A549 (cell line): ENCODE measurements at regions not wholly inside any gene's neighbourhood (a gene's known extent, or its start where the extent isn't known, plus 50 kb on each side); places are given as distances from the start of the nearest gene placed in this dataset.

ENCODE experiments used
- ATAC-seq, 2 experiments: fragments of 200-7000 bp in 1 of 2; fragments of >200 bp in 1 of 2; cut with Nextera tagmentation in 1 of 2; cut with Tn5 transposase in 1 of 2; 3 replicates each; pipeline versions ENCODE4 v1.8.0 to v1.9.1; 2018 to 2020; ENCODE audit warnings: mild to moderate bottlenecking in 1 of 2, moderate library complexity in 1 of 2
- CTCF ChIA-PET: fragments of 300-600 bp; sonication (Branson Sonifier 250); formaldehyde crosslinking; extraction: SDS; loops from one replicate; lab custom pipeline; 2021; ENCODE audit warnings: antibody characterized with exemption, inconsistent platforms; lab: Yijun Ruan, JAX
- POLR2A ChIA-PET: fragments of 350-600 bp; formaldehyde crosslinking; extraction: SDS; loops from one replicate; lab custom pipeline; 2021; ENCODE audit warnings: antibody characterized with exemption, inconsistent platforms; lab: Yijun Ruan, JAX
- DNase-seq, 2 experiments: peaks; one replicate each; pipeline versions ENCODE4 v3.0.0 to v3.0.0-alpha.2; 2011 to 2016; ENCODE audit warnings: low read depth in 1 of 2, low spot score in 1 of 2
- FAIRE-seq: peaks from 2 replicates; lab custom pipeline; 2011; peaks lifted over from hg19 to GRCh38; lab: Jason Lieb, UNC
- H3K27ac ChIP-seq, 2 experiments: fragments of >200 bp; sonication (Bioruptor Twin); formaldehyde crosslinking; 3 replicates each; pipeline ENCODE4 v1.5.1; 2016 to 2017
- H3K4me1 ChIP-seq: fragments of >200 bp; sonication (Bioruptor Twin); formaldehyde crosslinking; 3 replicates; pipeline ENCODE4 v1.6.1; 2016
- H3K4me2 ChIP-seq: fragments of >200 bp; sonication (Bioruptor Twin); formaldehyde crosslinking; 3 replicates; pipeline ENCODE4 v1.6.1; 2016
- H3K4me3 ChIP-seq: fragments of >200 bp; sonication (Bioruptor Twin); formaldehyde crosslinking; 3 replicates; pipeline ENCODE4 v1.5.1; 2016
- H3K9me3 ChIP-seq: fragments of >200 bp; sonication (Bioruptor Twin); formaldehyde crosslinking; 3 replicates; pipeline ENCODE4 v1.6.1; 2016
- CBX8 ChIP-seq: fragments of 200-600 bp; sonication (generic); IDR thresholded peaks from 2 replicates; pipeline ENCODE4 v1.6.1; 2016
- CTCF ChIP-seq: fragments of >200 bp; sonication (Bioruptor Twin); formaldehyde crosslinking; IDR thresholded peaks from 3 replicates; pipeline ENCODE4 v1.5.1; 2016
- EP300 ChIP-seq, 2 experiments: fragments of >200 bp; sonication (Bioruptor Twin); formaldehyde crosslinking; IDR thresholded peaks; 2 replicates in 1 of 2; 3 replicates in 1 of 2; pipeline ENCODE4 v1.6.1; 2016 to 2017
- FOXS1 ChIP-seq: fragments of 250-450 bp; sonication (Bioruptor Pico); IDR thresholded peaks from 2 replicates; pipeline ENCODE4 v1.5.0; 2020; ENCODE audit warnings: mild to moderate bottlenecking, moderate library complexity
- HEYL ChIP-seq: fragments of 250-450 bp; sonication (Bioruptor Pico); IDR thresholded peaks from 2 replicates; pipeline ENCODE4 v1.8.0; 2021; ENCODE audit warnings: mild to moderate bottlenecking, moderate library complexity
- JUN ChIP-seq, 2 experiments: fragments of >200 bp; sonication (Bioruptor Twin); formaldehyde crosslinking; IDR thresholded peaks; 2 replicates in 1 of 2; 3 replicates in 1 of 2; pipeline ENCODE4 v1.6.1; 2016 to 2017
- NPAS2 ChIP-seq: fragments of 250-450 bp; sonication (Bioruptor Pico); IDR thresholded peaks from 2 replicates; pipeline ENCODE4 v1.8.0; 2022; ENCODE audit warnings: mild to moderate bottlenecking, moderate library complexity, borderline replicate concordance
- NR3C1 ChIP-seq: fragments of >200 bp; sonication (Bioruptor Twin); formaldehyde crosslinking; IDR thresholded peaks from 3 replicates; pipeline ENCODE4 v1.6.1; 2017
- PHF8 ChIP-seq: fragments of 200-600 bp; sonication (generic); IDR thresholded peaks from 2 replicates; pipeline ENCODE4 v1.6.1; 2016; ENCODE audit warnings: low read depth, mild to moderate bottlenecking, antibody characterized with exemption, moderate library complexity, borderline replicate concordance
- RCOR1 ChIP-seq: fragments of 150-350 bp; IDR thresholded peaks from 2 replicates; pipeline ENCODE4 v1.6.1; 2014; ENCODE audit warnings: antibody characterized with exemption, low read length, low read depth
- RNF2 ChIP-seq: fragments of 200-600 bp; sonication (generic); IDR thresholded peaks from 2 replicates; pipeline ENCODE4 v1.6.1; 2016; ENCODE audit warnings: low read depth, mild to moderate bottlenecking, antibody characterized with exemption, moderate library complexity, borderline replicate concordance
- ZC3H11A ChIP-seq: fragments of 450-650 bp; IDR thresholded peaks from 2 replicates; pipeline ENCODE4 v1.6.1; 2014; ENCODE audit warnings: antibody characterized with exemption, mild to moderate bottlenecking
- ZFP36 ChIP-seq: fragments of 450-650 bp; IDR thresholded peaks from 2 replicates; pipeline ENCODE4 v1.6.1; 2014; ENCODE audit warnings: borderline replicate concordance; ENCODE audit not compliant: partially characterized antibody
- ZNF302 ChIP-seq: fragments of 250-450 bp; sonication (Bioruptor Pico); IDR thresholded peaks from 2 replicates; pipeline ENCODE4 v1.9.0; 2021; ENCODE audit warnings: inconsistent platforms, mild to moderate bottlenecking, moderate library complexity
- ZSCAN20 ChIP-seq: fragments of 250-450 bp; sonication (Bioruptor Pico); IDR thresholded peaks from 2 replicates; pipeline ENCODE4 v1.8.0; 2022; ENCODE audit warnings: mild to moderate bottlenecking, moderate library complexity
- WGBS: methylation state at CpG from one replicate; pipeline ENCODE4 v1.1.6; 2017; ENCODE audit errors: missing lambda C conversion rate; 5-methylcytosine and 5-hydroxymethylcytosine counted together
- TF ChIP-seq, protein P1 (sequence below): fragments of 150-350 bp; IDR thresholded peaks from 2 replicates; pipeline ENCODE4 v1.6.1; 2014; ENCODE audit warnings: low read depth, mild to moderate bottlenecking, low read length
- TF ChIP-seq, protein P2 (sequence below): fragments of 200-600 bp; sonication (generic); IDR thresholded peaks from 2 replicates; pipeline ENCODE4 v1.6.1; 2016; ENCODE audit warnings: antibody characterized with exemption, mild to moderate bottlenecking, moderate library complexity
- TF ChIP-seq, protein P3 (sequence below): fragments of 450-650 bp; IDR thresholded peaks from 2 replicates; pipeline ENCODE4 v1.6.1; 2014; ENCODE audit warnings: antibody characterized with exemption
- TF ChIP-seq, protein P4 (sequence below): IDR thresholded peaks from 2 replicates; pipeline ENCODE4 v1.6.1; 2012
- TF ChIP-seq, protein P5 (sequence below): fragments of >200 bp; sonication (Bioruptor Twin); formaldehyde crosslinking; IDR thresholded peaks from 2 replicates; pipeline ENCODE4 v1.6.1; 2016

DNA sequence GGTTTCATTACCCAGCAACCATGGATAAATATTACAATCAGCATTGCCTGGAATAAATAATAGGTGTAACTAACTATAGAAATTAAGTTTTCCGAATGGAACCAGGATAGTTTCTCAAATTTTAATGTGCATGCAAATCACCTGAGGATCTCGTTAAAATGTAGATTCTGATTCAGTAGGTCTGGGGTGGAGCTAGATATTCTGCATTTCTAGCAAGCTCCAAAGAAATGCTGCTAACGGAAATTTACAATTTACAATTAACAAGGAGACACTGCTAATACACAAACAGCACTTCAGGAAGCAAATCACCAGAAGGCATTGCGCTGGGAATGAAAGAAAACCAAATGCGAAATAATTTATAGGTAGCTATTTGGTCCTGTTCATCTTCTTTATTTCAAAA, 597.5 kb upstream of the KLF12 start (continued):
- TF ChIP-seq CTCF (no peak), JUN (IDR thresholded peaks at IDR 0.05) (no peak)
- TF ChIP-seq, protein P1, sequence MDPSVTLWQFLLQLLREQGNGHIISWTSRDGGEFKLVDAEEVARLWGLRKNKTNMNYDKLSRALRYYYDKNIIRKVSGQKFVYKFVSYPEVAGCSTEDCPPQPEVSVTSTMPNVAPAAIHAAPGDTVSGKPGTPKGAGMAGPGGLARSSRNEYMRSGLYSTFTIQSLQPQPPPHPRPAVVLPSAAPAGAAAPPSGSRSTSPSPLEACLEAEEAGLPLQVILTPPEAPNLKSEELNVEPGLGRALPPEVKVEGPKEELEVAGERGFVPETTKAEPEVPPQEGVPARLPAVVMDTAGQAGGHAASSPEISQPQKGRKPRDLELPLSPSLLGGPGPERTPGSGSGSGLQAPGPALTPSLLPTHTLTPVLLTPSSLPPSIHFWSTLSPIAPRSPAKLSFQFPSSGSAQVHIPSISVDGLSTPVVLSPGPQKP, result no peak

GRCh38 chr13:74730556-74731331, 596.5 kb upstream of the KLF12 start:
- CTCF ChIA-PET, result no interaction called here
- 78% methylated on average over 9 of the region's 9 CpGs for WGBS

More at GRCh38 chr13:74730556-74731331, 596.5 kb upstream of the KLF12 start:
- H3K4me2 ChIP-seq, result no peak overlapping the region
- FAIRE-seq, result no peak
- H3K4me3 ChIP-seq, result no peak overlapping the region
- no peaks in the 10 kb centered on the region for H3K4me1 ChIP-seq
- ATAC-seq, result no peak
- H3K9me3 ChIP-seq, result no peaks in the 10 kb centered on the region
- H3K27ac ChIP-seq, result no peak overlapping the region
- POLR2A ChIA-PET, result no interaction called here
- no peak for DNase-seq
- TF ChIP-seq ZNF302 (CRISPR knock-in tag), result no peak
- TF ChIP-seq ZFP36, result no peak
- TF ChIP-seq HEYL (CRISPR knock-in tag), result no peak
- no peak for TF ChIP-seq EP300 (IDR thresholded peaks at IDR 0.05)
- TF ChIP-seq PHF8, result no peak
- no peak for TF ChIP-seq NR3C1
- TF ChIP-seq, protein P2, sequence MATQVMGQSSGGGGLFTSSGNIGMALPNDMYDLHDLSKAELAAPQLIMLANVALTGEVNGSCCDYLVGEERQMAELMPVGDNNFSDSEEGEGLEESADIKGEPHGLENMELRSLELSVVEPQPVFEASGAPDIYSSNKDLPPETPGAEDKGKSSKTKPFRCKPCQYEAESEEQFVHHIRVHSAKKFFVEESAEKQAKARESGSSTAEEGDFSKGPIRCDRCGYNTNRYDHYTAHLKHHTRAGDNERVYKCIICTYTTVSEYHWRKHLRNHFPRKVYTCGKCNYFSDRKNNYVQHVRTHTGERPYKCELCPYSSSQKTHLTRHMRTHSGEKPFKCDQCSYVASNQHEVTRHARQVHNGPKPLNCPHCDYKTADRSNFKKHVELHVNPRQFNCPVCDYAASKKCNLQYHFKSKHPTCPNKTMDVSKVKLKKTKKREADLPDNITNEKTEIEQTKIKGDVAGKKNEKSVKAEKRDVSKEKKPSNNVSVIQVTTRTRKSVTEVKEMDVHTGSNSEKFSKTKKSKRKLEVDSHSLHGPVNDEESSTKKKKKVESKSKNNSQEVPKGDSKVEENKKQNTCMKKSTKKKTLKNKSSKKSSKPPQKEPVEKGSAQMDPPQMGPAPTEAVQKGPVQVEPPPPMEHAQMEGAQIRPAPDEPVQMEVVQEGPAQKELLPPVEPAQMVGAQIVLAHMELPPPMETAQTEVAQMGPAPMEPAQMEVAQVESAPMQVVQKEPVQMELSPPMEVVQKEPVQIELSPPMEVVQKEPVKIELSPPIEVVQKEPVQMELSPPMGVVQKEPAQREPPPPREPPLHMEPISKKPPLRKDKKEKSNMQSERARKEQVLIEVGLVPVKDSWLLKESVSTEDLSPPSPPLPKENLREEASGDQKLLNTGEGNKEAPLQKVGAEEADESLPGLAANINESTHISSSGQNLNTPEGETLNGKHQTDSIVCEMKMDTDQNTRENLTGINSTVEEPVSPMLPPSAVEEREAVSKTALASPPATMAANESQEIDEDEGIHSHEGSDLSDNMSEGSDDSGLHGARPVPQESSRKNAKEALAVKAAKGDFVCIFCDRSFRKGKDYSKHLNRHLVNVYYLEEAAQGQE, result no peak
- TF ChIP-seq CTCF, result no peak
- no peak for TF ChIP-seq FOXS1
- TF ChIP-seq ZSCAN20 (CRISPR knock-in tag), result no peak
- TF ChIP-seq RNF2, result no peak
- no peak for TF ChIP-seq RCOR1
- TF ChIP-seq CBX8, result no peak
- TF ChIP-seq ZC3H11A, result no peak
- TF ChIP-seq, protein P1, result no peak
- TF ChIP-seq, protein P3, sequence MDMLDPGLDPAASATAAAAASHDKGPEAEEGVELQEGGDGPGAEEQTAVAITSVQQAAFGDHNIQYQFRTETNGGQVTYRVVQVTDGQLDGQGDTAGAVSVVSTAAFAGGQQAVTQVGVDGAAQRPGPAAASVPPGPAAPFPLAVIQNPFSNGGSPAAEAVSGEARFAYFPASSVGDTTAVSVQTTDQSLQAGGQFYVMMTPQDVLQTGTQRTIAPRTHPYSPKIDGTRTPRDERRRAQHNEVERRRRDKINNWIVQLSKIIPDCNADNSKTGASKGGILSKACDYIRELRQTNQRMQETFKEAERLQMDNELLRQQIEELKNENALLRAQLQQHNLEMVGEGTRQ, result no peak
- TF ChIP-seq NPAS2 (CRISPR knock-in tag), result no peak
- TF ChIP-seq, protein P4, sequence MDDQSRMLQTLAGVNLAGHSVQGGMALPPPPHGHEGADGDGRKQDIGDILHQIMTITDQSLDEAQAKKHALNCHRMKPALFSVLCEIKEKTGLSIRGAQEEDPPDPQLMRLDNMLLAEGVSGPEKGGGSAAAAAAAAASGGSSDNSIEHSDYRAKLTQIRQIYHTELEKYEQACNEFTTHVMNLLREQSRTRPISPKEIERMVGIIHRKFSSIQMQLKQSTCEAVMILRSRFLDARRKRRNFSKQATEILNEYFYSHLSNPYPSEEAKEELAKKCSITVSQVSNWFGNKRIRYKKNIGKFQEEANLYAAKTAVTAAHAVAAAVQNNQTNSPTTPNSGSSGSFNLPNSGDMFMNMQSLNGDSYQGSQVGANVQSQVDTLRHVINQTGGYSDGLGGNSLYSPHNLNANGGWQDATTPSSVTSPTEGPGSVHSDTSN, result no peak
- TF ChIP-seq, protein P5, sequence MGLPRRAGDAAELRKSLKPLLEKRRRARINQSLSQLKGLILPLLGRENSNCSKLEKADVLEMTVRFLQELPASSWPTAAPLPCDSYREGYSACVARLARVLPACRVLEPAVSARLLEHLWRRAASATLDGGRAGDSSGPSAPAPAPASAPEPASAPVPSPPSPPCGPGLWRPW, result no peak
